Memory B cell (primary cell): ENCODE measurements at regions not wholly inside any gene's neighbourhood (a gene's known extent, or its start where the extent isn't known, plus 50 kb on each side); places are given as distances from the start of the nearest gene placed in this dataset.

Source experiments
- ATAC-seq: fragments of 150-1000 bp; cut with Tn5 transposase; 2 replicates; pipeline ENCODE4 v1.10.0; 2021; ENCODE audit warnings: low read depth, mild to moderate bottlenecking, moderate library complexity
- DNase-seq, 2 donors: peaks; one replicate each; pipeline ENCODE4 v3.0.0; 2022; ENCODE audit warnings: low spot score in 2 of 2
- H3K27ac Mint-ChIP-seq: one replicate; pipeline ENCODE4 v1.8.0; 2022; ENCODE audit warnings: mild to moderate bottlenecking, moderate library complexity, mixed read lengths
- H3K27me3 Mint-ChIP-seq: one replicate; pipeline ENCODE4 v1.8.0; 2022; ENCODE audit warnings: mixed read lengths
- H3K36me3 Mint-ChIP-seq: one replicate; pipeline ENCODE4 v1.8.0; 2022; ENCODE audit warnings: mild to moderate bottlenecking, mixed read lengths
- H3K4me1 Mint-ChIP-seq: one replicate; pipeline ENCODE4 v1.8.0; 2022; ENCODE audit warnings: mixed read lengths
- H3K4me3 Mint-ChIP-seq: one replicate; pipeline ENCODE4 v1.8.0; 2022; ENCODE audit warnings: mild to moderate bottlenecking, moderate library complexity, mixed read lengths
- H3K9me3 Mint-ChIP-seq: one replicate; pipeline ENCODE4 v1.8.0; 2022; ENCODE audit warnings: mixed read lengths

DNA sequence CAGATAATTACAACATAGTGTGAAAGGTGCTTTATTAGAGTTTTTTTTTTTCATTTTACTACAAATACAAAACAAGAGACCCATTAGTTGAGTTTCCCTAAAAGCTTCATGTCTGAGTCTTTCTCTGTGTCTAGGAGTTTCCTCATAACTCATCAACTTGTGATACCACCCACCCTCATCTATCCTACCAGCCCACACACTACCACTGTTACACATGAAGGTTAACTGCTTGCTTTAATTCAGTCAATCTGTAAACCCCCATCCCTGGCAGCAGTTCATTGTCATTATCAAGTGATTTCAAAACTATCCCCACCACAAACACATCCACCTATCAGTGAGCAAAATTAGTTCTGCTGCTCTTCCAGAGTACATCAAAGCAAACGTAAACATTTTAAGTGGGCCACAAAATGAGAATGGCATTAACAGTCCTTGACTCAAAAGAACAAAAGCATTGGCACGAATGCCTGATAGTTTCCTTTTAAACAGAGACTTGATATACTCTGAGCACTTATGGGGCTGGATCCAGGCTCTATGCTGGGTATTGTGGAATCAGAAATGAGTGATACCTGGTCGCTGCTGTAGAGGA lies 331.6 kb upstream of the FAM241A start:
- Mint-ChIP-seq H3K36me3 (no peaks in the 10 kb centered on the region), H3K9me3 (peaks cover 2% of the 10 kb centered on the region), H3K27me3 (no peaks in the 10 kb centered on the region), H3K4me3 (no peak overlapping the region), H3K4me1 (no peaks in the 10 kb centered on the region), H3K27ac (no peak overlapping the region)
- DNase-seq: no peak
- ATAC-seq: no peak

DNA sequence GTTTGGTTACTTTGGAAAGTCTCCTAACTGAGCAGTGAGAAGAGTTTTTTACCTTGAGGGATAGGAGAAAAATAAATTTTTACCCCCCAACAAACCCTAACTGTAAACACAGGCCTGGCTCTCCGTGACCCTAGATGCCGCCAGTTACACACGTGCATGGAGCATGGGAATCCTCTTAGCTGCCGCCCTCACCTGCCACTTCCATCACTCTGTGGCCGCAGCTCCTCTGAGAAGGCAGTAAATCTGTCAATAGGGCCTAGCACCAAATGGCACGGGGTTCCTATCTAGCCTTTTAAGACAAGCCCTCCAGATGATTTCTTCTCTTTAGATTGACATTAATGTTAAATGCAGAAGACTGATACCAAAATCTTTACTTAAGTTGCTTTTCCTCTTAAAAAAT lies 330.3 kb upstream of the FAM241A start:
- Mint-ChIP-seq H3K4me1 (no peaks in the 10 kb centered on the region), H3K4me3 (no peak overlapping the region), H3K27me3 (no peaks in the 10 kb centered on the region), H3K27ac (no peak overlapping the region), H3K36me3 (no peaks in the 10 kb centered on the region), H3K9me3 (peaks cover 2% of the 10 kb centered on the region)
- ATAC-seq: no peak
- DNase-seq: no peak

DNA sequence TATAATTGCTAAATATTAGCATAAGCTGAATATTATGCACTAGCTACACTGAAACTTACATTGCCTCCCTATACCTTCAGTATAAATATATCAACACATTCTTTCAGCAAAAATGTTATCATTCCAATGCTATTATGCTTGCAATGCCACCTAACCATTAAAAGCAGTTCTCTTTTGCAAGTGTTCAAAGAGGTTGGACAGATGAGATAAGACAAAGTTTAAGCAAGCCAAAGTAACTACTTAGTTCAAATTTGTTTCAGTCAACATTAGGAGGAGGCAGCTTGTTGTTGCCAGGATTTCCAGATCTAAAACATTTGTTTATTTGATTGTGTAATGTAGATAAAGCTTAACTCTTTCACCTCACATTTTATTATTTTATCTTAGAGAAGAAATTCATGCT lies 323.9 kb upstream of the FAM241A start:
- no peak overlapping the region for H3K4me3 Mint-ChIP-seq

DNA sequence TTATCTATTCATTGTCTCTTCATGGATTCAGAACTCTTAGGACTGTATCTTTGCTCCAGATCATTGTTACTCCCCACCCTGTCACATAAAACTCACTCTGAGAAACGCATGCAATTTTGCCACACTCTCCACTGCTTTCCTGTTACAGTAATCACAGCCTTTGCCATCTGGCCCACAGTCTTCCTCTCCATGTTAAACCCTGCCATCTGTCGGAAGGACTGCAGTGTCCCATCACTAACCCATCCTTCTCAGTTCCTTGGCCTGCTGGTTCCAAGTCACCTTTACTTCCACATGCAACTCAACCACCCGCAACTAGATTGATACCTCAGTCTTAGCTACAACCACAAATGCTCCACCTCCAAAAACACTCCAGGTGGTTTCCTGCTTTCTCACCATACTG lies 308.7 kb upstream of the FAM241A start:
- no peak for DNase-seq
- peaks cover 2% of the 10 kb centered on the region for H3K9me3 Mint-ChIP-seq
- no peak overlapping the region for H3K4me3 Mint-ChIP-seq
- peaks cover 2% of the 10 kb centered on the region for H3K36me3 Mint-ChIP-seq
- no peak for ATAC-seq
- H3K27ac Mint-ChIP-seq: no peak overlapping the region
- peaks cover 4% of the 10 kb centered on the region for H3K4me1 Mint-ChIP-seq
- peaks cover 7% of the 10 kb centered on the region for H3K27me3 Mint-ChIP-seq

More for the DNA sequence above, 323.9 kb upstream of the FAM241A start:
- peaks cover 2% of the 10 kb centered on the region for H3K27me3 Mint-ChIP-seq
- H3K36me3 Mint-ChIP-seq: no peaks in the 10 kb centered on the region
- H3K27ac Mint-ChIP-seq: no peak overlapping the region
- DNase-seq (no peak), ATAC-seq (no peak)
- H3K4me1 Mint-ChIP-seq: no peaks in the 10 kb centered on the region
- peaks cover 2% of the 10 kb centered on the region for H3K9me3 Mint-ChIP-seq

DNA sequence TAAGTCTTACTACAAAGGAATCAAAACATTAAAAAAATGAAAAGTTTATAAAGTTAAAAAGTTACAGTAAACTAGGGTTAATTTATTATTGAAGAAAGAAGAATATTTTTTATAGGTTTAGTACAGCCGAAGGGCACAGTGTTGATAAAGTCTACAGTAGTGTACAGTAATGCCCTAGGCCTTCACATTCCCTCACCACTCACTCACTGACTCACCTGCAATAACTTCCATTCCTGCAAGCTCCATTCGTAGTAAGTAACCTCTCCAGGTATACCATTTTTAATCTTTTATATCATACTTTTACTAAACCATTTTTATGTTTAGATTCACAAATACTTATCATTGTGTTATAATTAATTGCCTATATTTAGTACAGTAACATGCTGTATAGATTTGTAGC lies 307.5 kb upstream of the FAM241A start:
- Mint-ChIP-seq H3K4me1 (peaks cover 4% of the 10 kb centered on the region), H3K9me3 (peaks cover 2% of the 10 kb centered on the region), H3K27me3 (peaks cover 7% of the 10 kb centered on the region), H3K36me3 (peaks cover 2% of the 10 kb centered on the region), H3K4me3 (no peak overlapping the region), H3K27ac (no peak overlapping the region)
- DNase-seq: no peak
- no peak for ATAC-seq

DNA sequence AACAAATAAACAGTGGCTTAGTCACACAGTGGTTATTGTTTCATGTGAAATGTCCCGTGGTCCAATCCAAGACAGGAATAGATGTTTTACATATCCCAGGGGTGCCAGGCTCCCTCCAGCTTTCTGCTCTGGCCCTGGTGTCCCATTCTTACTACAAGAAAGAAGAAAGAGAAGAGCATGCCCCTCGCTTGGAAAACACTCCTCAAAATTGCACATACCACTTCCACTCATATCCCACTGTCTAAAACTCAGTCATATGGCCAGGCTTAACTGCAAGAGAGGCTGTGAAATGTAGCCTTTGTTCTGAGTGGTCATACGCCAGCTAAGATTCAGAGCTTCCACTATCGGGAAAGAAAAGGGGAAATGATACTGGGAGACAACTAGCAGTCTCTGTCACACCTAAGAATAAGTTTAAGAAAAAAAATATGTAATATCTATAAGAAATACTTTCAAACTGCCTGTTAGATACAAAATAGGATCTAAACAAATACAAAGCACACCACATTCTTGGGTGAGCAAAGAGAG lies 306.8 kb upstream of the FAM241A start:
- Mint-ChIP-seq H3K27me3 (peaks cover 7% of the 10 kb centered on the region), H3K27ac (no peak overlapping the region), H3K4me3 (no peak overlapping the region), H3K36me3 (peaks cover 2% of the 10 kb centered on the region), H3K9me3 (peaks cover 2% of the 10 kb centered on the region), H3K4me1 (peaks cover 4% of the 10 kb centered on the region)
- DNase-seq (no peak), ATAC-seq (peak; percentile 48)

DNA sequence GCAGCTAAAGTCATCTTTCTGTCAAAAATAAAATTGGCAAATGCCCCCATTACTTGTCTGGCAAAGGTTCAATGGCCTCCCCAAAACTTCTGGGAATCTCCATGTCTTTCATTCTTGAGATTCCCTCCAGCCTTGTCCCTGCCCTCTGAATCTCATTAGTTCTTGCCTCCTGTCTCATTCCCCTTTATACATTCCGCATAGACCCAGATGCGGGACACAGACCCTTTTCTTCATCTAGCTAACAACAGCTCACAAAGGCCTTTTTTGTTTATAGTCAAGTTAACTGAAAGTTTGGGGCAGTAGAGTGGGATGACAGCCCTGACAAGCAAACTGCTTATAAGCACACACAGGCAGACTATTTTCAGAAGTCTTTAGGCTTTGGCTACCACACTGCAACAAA lies 306.1 kb upstream of the FAM241A start:
- Mint-ChIP-seq H3K27me3 (peaks cover 5% of the 10 kb centered on the region), H3K4me1 (peaks cover 3% of the 10 kb centered on the region), H3K9me3 (peaks cover 1% of the 10 kb centered on the region)

DNA sequence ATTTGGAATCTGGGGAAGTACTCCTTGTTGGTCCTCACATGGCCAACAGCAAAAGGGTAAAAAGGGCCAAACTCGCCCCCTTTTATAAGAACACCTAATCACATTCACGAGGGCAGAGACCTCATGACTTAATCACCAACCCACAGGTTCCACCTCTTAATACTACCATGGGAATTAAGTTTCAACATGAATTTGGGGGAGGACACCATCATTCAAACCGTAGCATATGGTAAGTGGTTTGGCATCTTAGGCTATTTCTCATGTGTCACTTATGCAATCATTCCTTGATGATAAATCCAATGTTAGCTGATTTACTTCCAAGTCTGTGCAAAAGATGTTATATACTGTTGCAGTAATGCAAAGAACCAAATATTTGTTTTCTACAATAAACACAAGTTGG lies 302.9 kb upstream of the FAM241A start:
- Mint-ChIP-seq H3K9me3 (peaks cover 2% of the 10 kb centered on the region), H3K27me3 (peaks cover 5% of the 10 kb centered on the region), H3K27ac (no peak overlapping the region), H3K4me3 (no peak overlapping the region), H3K36me3 (no peaks in the 10 kb centered on the region), H3K4me1 (peaks cover 2% of the 10 kb centered on the region)
- no peak for ATAC-seq
- DNase-seq: no peak

More for the DNA sequence above, 306.1 kb upstream of the FAM241A start:
- DNase-seq (no peak), ATAC-seq (no peak)
- H3K27ac Mint-ChIP-seq: no peak overlapping the region
- no peak overlapping the region for H3K4me3 Mint-ChIP-seq
- H3K36me3 Mint-ChIP-seq: peaks cover under 1% of the 10 kb centered on the region

DNA sequence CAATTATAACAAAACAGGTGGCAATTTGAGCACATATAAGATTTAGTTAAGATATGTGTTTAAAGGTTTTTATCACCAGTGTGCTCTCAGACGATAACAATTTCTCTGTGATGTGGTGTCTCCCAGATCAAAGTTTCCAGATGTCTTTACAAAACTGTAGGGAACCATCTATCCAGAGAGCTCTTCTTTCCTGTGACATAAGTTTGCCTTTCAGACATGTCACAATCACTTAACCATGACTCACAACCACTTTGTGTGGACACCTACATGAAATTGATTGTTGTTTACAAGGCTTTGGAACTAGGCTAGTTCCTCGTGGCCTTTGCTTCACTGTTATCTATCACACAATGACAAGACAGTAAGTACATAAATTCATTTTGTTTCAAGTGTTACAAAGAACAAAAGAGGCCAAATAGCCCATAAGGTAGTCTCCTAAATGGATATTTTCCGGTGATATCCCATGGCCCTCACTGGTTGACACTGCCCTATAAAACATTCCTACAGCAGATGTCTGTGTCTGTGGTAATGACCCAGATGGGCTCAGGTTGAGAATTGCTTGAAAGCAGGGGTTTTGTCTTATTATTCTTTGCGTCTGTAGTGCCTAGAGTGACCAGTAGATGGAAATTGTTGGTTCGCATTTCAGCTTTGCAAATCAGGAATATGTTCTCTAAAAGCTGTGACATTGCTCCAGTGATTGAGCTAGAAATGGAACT lies 297.8 kb upstream of the FAM241A start:
- H3K4me3 Mint-ChIP-seq: no peak overlapping the region
- H3K27me3 Mint-ChIP-seq: peaks cover 3% of the 10 kb centered on the region
- no peak for DNase-seq
- no peaks in the 10 kb centered on the region for H3K36me3 Mint-ChIP-seq
- no peaks in the 10 kb centered on the region for H3K4me1 Mint-ChIP-seq
- H3K9me3 Mint-ChIP-seq: peaks cover 2% of the 10 kb centered on the region
- no peak for ATAC-seq
- no peak overlapping the region for H3K27ac Mint-ChIP-seq

DNA sequence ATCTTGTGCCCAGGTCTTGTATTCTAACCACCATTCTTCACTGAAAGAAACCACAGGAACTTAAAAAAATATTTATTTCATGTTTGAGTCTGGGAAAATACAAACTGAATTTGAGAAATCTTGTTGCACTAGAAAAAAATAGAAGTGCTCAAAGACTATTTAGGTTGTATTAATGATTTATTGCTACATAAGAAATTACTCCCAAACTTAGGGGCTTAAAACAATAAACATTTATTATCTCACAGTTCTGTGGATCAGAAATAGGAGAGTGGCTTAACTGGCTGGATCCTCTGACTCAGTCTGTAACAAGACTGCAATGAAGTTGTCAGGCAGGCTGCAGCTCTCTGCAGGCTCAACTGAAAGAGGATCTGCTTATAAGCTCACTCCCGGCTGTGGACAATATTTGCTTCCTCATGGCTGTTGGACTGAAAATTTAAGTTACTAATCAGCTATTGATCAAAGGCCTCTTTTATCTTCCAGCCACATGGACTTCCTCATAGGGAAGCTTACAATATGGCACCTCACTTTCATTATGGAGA lies 295.4 kb upstream of the FAM241A start:
- Mint-ChIP-seq H3K27ac (no peak overlapping the region), H3K4me1 (no peaks in the 10 kb centered on the region), H3K36me3 (no peaks in the 10 kb centered on the region), H3K27me3 (peaks cover 3% of the 10 kb centered on the region), H3K9me3 (peaks cover 2% of the 10 kb centered on the region), H3K4me3 (no peak overlapping the region)
- DNase-seq (no peak), ATAC-seq (no peak)

DNA sequence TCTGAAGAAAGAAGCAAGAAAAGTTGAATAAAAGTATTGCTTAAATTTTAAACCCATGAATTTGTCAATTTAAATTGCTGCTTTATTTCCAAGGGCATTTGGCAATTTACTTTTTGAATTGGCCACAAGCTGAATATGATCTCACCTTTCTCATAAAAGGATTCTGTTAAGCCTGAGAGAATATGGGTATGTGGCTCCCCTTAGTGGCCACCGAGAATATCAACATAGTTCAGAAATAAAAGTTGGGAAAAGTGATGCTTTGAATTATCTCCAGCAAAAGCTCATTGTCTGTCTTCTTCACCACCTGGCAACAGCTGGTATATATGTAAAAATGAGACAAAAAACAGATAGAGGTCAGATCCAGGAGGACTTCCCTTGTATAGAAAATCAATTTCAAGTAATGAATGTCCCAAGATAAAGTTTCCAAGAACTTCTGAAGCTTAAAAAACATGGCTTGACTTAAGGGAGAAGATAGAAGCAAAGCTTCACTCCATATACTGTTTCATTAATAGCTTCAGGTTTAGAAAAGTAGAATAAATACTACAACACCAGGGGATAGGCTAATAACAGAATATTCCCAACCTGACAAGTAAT lies 290.7 kb upstream of the FAM241A start:
- no peak for ATAC-seq

DNA sequence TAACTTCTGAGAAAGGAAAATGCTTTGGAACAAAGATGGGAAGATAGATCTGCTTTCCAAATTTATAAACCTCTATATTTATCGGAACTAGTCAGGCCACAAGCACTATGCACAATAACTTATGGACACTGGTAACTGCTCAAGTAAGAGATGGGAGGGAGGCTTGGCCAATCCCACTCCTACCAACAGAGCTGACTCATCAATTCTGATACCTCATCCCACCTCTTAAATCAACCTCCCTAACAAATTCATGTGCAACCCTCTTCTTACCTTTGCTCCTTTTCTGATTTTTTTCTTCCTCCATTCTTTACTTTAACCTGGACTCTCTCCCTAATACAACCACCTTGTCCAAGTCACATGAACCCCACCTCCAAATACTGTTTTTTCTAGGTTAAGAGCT lies 289.9 kb upstream of the FAM241A start:
- Mint-ChIP-seq H3K9me3 (no peaks in the 10 kb centered on the region), H3K4me3 (no peak overlapping the region), H3K36me3 (no peaks in the 10 kb centered on the region), H3K27ac (no peak overlapping the region), H3K27me3 (peaks cover 2% of the 10 kb centered on the region), H3K4me1 (no peaks in the 10 kb centered on the region)
- DNase-seq (no peak), ATAC-seq (no peak)

More for the DNA sequence above, 290.7 kb upstream of the FAM241A start:
- H3K9me3 Mint-ChIP-seq: no peaks in the 10 kb centered on the region
- H3K4me3 Mint-ChIP-seq: no peak overlapping the region
- peaks cover 2% of the 10 kb centered on the region for H3K27me3 Mint-ChIP-seq
- no peak overlapping the region for H3K27ac Mint-ChIP-seq
- H3K4me1 Mint-ChIP-seq: no peaks in the 10 kb centered on the region
- H3K36me3 Mint-ChIP-seq: no peaks in the 10 kb centered on the region
- DNase-seq: no peak

DNA sequence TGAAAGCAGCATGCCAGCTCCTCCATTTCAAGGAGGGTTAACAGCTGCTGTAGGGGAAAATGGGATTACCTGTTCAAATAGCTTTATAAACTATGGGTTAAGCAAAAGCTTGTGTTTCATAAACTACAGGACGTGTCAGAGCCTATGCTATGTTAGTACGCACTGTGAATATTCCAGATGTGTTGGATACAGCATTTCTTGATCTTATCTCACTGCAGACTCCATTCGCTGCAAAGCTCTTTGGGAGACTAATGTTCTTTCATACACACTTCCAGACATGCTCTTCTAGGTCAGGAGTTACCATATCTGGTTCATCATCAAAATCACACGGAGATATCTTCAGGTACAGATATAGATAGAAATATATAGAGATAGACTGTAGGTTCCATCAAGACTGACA lies 281.2 kb upstream of the FAM241A start:
- no peak for ATAC-seq
- no peak overlapping the region for H3K27ac Mint-ChIP-seq
- H3K4me1 Mint-ChIP-seq: no peaks in the 10 kb centered on the region
- H3K27me3 Mint-ChIP-seq: peaks cover 6% of the 10 kb centered on the region
- no peak for DNase-seq
- H3K9me3 Mint-ChIP-seq: peaks cover 3% of the 10 kb centered on the region
- H3K36me3 Mint-ChIP-seq: no peaks in the 10 kb centered on the region
- H3K4me3 Mint-ChIP-seq: no peak overlapping the region

DNA sequence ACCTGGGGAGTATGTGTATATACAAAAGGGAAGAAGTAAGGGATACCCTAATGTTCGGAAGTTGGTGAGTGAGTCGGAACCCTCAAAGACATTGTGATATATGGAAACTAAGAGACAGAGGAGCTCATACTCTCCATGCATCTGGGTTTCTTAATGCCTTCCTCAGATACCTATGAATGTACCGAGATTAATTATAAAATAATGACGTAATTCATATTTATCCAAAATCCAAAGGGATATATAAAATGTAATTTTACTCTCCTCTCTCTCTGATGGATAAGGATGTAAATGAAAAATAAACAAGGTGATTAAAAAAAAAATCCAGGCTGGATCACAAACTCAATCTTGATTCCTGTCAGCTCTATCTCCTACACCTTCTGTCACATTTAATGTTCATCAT lies 275.9 kb upstream of the FAM241A start:
- Mint-ChIP-seq H3K27ac (no peak overlapping the region), H3K4me3 (no peak overlapping the region)
- no peak for ATAC-seq

More for the DNA sequence above, 275.9 kb upstream of the FAM241A start:
- Mint-ChIP-seq H3K27me3 (peaks cover 3% of the 10 kb centered on the region), H3K4me1 (no peaks in the 10 kb centered on the region), H3K9me3 (peaks cover 3% of the 10 kb centered on the region), H3K36me3 (no peaks in the 10 kb centered on the region)
- no peak for DNase-seq
